ENCODE measurements at regions not wholly inside any gene's neighbourhood (a gene's known extent, or its start where the extent isn't known, plus 50 kb on each side); places are given as distances from the start of the nearest gene placed in this dataset.

DNA sequence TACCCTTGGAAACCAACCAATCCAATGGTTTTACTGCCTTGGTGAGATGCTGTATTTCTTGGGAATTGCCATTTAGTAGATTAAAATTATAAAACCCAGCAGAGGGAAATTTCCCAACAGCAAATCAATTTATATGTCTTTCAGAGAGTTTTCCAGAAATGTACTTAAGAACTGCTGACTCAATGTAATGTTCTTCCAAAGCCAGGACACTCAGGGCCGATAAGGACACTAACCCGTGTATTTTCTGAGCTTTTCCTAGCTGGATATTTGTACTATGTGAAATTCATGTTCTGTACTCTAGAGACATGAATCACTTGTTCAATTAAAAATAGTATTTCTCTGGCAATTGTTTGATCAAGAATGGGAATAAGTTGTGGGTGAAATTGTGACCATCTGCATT is 121.4 kb downstream of the KCNJ2 start:
- TF ChIP-seq CTCF (IDR thresholded peaks at IDR 0.05) (no peak), POLR2A (IDR thresholded peaks at IDR 0.05) (no peak), POLR2AphosphoS5 (IDR thresholded peaks at IDR 0.05) (no peak)
